GM21786 (cell line): ENCODE measurements at regions not wholly inside any gene's neighbourhood (a gene's known extent, or its start where the extent isn't known, plus 50 kb on each side); places are given as distances from the start of the nearest gene placed in this dataset.

ENCODE experiments used
- ATAC-seq: cut with Tn5 transposase; IDR thresholded peaks from one replicate; pipeline ENCODE4 v1.9.1; 2021; ENCODE audit not compliant: unreplicated experiment

- ATAC-seq, result no peak
Observed at GRCh38 chr10:131444286-131444685, 132.8 kb upstream of the TCERG1L start.

DNA sequence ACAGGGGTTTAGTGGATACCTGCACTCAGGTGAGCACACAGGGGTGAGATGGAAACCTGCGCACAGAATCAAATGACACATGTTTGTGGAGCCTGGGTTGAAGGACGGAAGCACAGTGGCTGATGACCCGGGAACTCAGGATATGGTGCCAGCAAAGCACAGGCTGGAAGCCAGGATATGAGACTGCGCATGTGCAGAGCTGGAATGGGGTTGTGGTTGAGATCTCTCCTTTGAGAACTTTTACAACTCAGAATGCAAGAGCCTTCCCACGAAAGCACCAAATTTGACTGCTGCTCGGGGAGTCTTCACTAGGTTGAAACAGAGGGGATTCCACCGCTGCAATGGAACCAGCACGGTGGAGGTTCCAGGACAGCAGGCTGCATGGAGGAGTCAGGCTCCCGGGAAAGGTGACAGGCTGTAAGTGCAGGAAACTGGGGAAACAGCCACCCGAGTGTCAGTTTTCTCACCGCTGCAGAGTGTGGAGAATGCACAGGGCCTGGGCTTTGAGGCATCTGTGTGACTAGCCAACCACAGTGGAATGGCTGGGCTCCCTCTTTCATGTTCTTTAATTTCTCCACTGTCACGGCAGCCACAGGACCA, 133.4 kb upstream of the TCERG1L start:
- no peak for ATAC-seq

DNA sequence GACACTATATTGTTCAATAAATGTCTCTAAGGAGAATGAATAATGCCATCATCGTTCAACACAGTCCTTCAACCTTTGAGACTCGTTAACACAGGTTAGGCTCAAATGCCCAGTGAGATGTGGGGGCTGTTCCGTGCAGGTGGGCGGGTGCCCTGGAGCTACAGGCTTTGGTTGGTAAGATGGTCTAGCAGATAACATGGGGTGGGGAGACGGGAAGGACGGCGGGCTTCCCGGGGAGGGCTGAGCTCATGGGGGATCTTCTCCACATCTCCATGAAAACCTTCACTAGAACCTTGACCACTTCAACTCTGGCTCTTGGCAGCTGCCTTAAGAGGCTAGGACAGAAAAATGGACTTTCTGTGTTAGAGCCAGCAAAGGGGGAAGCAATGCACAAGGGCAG, 134.1 kb upstream of the TCERG1L start:
- no peak for ATAC-seq

GRCh38 chr10:131446171-131446570, 134.7 kb upstream of the TCERG1L start:
- no peak for ATAC-seq

DNA sequence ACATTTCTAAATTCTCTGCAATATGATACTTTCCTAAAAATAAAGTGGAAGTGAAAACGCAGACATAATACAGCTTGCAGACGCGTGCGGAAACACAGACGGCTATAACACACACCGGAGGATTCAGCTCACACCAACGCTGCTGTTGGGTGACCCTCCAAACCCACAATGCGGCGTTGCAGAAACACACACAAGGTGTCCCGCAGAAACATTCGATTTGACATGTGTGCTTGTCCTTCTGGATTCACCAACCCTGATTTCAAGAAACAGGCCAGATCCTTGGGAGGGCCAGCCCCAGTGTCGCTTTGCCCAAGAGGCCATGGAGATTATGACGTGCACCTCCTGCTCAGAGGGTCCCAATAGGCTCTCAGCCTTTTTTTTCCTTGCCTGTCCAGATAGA, 136.7 kb upstream of the TCERG1L start:
- no peak for ATAC-seq

DNA sequence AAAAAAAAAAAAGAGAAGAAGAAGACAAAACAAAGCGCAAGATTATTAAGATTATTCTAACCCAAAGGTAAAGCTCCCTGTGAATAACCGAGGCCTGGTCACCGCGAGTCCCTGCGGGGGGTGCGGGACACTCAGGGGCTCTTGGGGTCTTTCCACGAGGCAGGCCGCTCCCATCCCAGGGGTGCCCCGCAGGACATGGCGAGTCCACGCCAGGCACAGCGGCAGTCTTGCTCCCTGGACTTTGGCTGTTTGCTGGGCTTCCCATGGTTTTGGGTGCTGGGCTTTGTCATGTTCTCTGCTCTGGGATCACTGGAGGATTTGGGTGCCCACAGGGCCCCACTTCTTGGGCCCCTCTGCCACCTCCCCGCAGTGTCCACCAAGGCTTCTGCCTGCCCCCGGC, 137.4 kb upstream of the TCERG1L start:
- no peak for ATAC-seq

DNA sequence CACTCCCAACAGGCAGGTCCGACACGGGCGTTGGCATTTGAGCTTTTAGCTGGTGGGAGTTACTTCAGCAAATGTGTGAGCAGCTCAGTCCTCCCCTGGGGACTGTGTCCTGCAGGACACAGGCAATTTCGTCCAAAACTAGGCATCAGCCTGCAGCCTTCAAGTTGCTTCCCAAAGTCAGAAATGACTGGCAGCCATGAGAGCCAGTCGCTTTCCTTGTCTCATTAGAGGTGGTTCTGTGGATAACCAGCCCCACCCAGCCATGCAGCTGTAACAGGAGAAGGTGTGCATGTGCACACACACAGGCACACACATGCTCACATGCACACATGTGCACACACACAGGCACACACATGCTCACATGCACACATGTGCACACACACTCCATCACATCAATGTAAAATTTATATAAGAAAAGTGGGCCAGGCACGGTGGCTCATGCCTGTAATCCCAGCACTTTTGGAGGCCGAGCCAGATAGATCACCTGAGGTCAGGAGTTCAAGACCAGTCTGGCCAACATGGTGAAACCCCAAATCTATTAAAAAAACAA, 138.8 kb upstream of the TCERG1L start:
- no peak for ATAC-seq

GRCh38 chr10:131451407-131452015, 140.0 kb upstream of the TCERG1L start:
- ATAC-seq, result no peak

DNA sequence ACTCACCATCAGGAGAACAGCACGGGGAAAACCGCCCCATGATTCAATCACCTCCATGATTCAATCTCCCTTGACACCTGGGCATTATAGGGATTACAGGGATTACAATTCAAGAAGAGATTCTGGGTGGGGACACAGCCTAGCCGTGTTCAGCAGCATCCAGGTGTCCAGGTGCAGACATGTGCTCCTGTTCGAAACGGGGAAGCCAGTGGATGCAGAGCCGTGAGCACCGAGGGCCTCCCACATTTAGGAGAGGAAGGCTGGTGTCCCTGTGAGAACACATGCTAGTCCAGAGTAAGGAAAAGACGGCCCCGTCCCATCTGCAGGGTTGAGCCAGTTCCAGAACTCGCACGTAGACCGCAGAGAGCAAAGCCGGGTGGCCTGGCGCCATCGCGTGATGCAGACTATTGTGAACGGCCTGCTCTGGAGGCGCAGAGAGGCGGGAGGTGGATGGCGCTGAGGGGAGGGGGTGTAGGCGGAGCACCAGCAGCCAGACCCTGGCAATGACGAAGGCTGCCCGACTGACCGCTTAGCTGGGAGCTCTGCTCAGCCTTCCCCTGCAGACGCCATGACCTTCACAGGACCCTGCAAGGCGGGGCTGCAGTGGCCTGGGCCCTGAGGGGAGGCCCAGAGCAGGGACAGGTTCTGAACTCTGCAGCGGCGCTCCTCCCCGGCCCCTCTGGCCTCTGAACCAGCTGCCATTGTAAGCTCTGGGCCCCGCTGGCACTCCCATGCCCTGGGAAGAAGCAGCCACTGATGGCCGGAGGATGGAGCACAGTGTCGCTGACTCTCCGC, 141.6 kb upstream of the TCERG1L start:
- ATAC-seq, result no peak

GRCh38 chr10:131453721-131454634, 142.5 kb upstream of the TCERG1L start:
- no peak for ATAC-seq

GRCh38 chr10:131456411-131456810, 144.9 kb upstream of the TCERG1L start:
- no peak for ATAC-seq

GRCh38 chr10:131461093-131461492, 149.6 kb upstream of the TCERG1L start:
- ATAC-seq, result no peak

GRCh38 chr10:131464789-131465188, 153.3 kb upstream of the TCERG1L start:
- ATAC-seq, result no peak

DNA sequence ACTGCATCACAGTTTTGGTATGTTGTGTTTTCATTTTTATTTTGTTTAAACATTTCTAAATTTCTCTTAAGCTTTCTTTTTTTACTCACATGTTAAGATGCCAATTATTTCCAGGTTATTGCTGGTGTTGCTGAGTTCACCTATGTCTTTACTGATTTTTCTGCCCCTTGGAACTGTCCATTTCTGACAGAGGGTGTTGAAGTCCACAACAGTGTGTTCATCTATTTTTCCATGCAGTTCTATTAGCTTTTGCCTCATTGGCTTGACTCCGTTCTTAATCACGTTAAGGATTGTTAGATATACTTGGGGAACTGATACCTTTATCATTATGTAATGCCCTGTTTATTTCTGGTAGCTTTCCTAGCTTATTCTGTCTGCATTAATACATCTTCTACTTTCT, 158.0 kb upstream of the TCERG1L start:
- no peak for ATAC-seq

GRCh38 chr10:131473645-131474044, 162.1 kb upstream of the TCERG1L start:
- no peak for ATAC-seq

- no peak for ATAC-seq
Observed at GRCh38 chr10:131474416-131474815, 162.9 kb upstream of the TCERG1L start.

- ATAC-seq, result no peak
Observed at GRCh38 chr10:131475043-131475442, 163.5 kb upstream of the TCERG1L start.

GRCh38 chr10:131475803-131476202, 164.3 kb upstream of the TCERG1L start:
- no peak for ATAC-seq

DNA sequence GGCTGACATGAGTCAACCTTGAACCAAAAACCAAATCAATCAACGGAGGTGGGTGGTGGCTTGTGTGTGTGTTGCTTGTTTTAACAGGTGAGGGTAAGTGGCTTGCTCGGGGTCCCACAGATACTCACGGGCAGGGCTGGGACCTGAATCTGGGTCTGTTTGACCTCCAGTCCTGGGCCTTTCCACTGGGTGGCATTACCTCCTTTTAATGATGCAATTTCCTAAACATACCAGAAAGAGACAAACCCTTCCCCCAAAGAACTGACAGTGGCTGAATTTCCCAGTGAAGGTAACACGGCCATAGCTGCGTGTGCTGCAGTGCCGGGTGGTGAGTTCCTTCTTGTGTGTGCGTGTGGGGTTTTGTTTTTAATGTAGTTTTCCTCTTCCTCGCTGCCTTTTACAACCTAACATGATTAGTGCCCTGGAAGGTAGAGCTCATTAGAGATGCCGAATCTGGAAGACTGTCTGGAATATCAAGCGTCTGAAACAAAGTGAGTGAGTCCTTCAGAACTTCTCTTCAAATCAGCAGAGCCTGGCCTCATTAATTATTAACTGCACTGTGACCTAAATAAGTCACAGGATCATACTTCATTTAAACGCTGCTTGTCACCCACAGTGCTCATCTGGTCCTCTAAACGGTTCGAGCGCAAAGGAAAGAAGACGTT, 166.1 kb upstream of the TCERG1L start:
- no peak for ATAC-seq

DNA sequence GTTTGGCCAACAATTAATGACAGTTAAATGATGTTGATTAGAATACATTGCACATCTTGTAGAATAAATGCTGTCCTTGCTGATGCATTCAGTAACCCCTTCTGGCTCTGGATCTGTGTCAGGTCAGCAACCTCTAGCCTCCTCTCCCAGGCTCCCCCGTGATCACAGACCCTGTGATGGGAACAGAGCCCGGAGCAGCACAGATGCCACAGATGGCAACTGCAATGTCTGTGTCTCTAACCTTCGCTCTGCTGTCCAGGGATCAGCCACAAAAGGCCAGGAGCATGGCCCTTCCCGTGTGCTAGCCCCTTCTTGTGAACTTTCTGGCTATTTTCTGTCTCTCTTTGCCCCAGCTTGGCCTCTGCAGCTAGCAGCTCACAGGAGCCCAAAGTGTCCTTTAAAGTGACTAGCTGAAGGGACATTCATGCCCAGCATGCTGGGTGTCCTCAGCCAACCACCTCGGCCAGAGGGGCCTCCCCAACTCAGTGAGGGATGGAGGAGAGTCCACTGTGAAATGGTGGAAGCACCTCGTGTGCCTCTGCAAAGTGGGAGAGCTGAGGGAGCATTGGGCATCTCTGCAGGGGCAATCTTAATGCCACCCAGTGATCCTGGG, 167.0 kb upstream of the TCERG1L start:
- ATAC-seq, result no peak
